ENCODE measurements at regions not wholly inside any gene's neighbourhood (a gene's known extent, or its start where the extent isn't known, plus 50 kb on each side); places are given as distances from the start of the nearest gene placed in this dataset.

DNA sequence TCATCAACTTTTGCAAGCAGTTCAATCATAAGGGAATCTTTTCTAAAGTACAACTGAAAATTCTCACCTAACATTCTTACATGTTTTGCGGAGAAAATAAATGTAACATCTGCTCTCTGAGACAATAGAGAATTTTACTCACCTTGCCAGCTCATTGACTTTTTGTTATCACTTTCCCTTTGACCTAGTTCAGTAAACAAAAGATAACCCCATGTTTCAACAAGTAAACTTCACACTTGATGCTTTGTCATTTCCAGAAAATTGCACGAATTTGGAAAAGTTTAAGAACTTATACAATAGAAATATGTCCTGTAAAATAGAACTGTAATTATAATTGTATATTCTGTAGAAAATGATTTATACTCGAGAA is 1110.0 kb upstream of the ACVR2A start:
- ATAC-seq: no peak
- TF ChIP-seq PATZ1 (CRISPR knock-in tag; IDR thresholded peaks at IDR 0.05; ENCODE audit: borderline replicate concordance) (no peak), TSHZ2 (CRISPR knock-in tag; IDR thresholded peaks at IDR 0.05) (no peak)

GRCh38 chr2:146734042-146734820 is 1110.6 kb upstream of the ACVR2A start:
- TF ChIP-seq CSDC2 (CRISPR knock-in tag; IDR thresholded peaks at IDR 0.05): no peak
- peak; percentile 96 for ATAC-seq

DNA sequence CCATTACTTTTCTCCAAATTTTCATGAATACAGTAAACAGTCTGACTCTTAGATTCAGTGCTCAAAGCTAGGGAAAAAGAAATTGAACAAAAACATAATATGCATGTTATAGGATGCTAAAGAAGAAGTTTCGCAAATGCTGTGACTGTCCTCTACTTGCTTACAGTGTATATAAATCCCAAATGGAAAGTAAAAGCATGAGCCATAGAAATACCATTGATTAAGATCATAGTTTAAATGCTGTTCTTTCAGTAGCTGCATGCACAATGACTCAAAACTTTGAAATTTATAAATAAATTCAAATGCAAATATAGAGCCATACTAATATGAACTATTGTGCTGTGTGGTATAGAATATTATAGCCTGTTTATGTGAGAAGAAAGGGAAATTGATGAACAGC is 1113.9 kb upstream of the ACVR2A start:
- TF ChIP-seq ARNTL (CRISPR knock-in tag; IDR thresholded peaks at IDR 0.05; ENCODE audit: borderline replicate concordance, low read depth): no peak
- no peak for ATAC-seq

DNA sequence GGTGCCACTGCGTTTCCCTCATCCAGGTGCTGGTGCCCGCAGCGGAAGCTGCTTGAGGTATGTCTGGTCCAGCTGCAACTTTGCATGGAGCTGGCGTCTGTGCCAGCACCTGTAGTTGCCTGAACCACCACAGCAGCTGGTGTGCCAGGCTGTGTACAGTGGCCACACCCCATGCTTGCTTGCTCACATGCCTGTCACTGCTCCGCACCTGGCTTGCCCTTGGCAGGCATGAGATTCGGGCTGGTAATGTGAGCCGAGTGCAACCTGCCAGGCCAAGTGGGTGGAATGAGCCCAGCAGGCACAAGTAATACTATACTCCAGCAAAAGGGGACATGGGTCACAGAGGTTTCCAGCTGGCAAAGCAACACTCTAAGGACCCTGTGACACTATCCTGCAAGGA is 1123.3 kb upstream of the ACVR2A start:
- ATAC-seq: no peak
- no peak for TF ChIP-seq SNAI2 (CRISPR knock-in tag; IDR thresholded peaks at IDR 0.05)
- TF ChIP-seq ZNF8 (CRISPR knock-in tag; IDR thresholded peaks at IDR 0.05): no peak
- TF ChIP-seq ZNF70 (CRISPR knock-in tag; IDR thresholded peaks at IDR 0.05): no peak
- TF ChIP-seq TCF4 (CRISPR knock-in tag; IDR thresholded peaks at IDR 0.05; ENCODE audit: borderline replicate concordance): no peak
- no peak for TF ChIP-seq CSDC2 (CRISPR knock-in tag; IDR thresholded peaks at IDR 0.05)
- no peak for TF ChIP-seq ZFP30 (CRISPR knock-in tag; IDR thresholded peaks at IDR 0.05)

DNA sequence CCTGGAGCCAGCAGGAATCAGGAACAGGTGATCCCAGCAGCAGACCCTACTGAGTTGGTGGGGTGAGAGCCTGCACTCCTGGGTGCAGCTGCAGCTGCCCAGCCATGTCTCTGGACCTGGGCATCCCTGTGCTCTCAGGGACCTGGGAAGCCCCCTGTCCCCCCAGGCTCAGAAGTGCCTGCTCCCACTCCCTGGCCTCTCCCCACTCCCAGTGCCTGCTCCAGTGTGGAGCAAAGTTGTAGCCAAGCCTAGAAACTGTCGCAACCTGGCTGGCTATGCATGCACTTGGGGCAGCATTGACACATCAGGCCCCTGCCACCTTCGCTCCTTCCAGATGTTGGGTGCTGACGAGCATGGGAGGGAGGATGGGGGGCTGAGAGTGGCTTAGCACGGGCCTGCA is 1124.7 kb upstream of the ACVR2A start:
- no peak for ATAC-seq
- no peak for TF ChIP-seq PPARA (CRISPR knock-in tag; IDR thresholded peaks at IDR 0.05; ENCODE audit: borderline replicate concordance)
- no peak for TF ChIP-seq RARB (CRISPR knock-in tag; IDR thresholded peaks at IDR 0.05)
- no peak for TF ChIP-seq ZFP3 (CRISPR knock-in tag; IDR thresholded peaks at IDR 0.05)
- TF ChIP-seq, protein P1, sequence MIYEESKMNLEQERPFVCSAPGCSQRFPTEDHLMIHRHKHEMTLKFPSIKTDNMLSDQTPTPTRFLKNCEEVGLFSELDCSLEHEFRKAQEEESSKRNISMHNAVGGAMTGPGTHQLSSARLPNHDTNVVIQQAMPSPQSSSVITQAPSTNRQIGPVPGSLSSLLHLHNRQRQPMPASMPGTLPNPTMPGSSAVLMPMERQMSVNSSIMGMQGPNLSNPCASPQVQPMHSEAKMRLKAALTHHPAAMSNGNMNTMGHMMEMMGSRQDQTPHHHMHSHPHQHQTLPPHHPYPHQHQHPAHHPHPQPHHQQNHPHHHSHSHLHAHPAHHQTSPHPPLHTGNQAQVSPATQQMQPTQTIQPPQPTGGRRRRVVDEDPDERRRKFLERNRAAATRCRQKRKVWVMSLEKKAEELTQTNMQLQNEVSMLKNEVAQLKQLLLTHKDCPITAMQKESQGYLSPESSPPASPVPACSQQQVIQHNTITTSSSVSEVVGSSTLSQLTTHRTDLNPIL (CRISPR knock-in tag; IDR thresholded peaks at IDR 0.05; ENCODE audit: low read depth): no peak
- TF ChIP-seq GLIS3 (CRISPR knock-in tag; IDR thresholded peaks at IDR 0.05): no peak

DNA sequence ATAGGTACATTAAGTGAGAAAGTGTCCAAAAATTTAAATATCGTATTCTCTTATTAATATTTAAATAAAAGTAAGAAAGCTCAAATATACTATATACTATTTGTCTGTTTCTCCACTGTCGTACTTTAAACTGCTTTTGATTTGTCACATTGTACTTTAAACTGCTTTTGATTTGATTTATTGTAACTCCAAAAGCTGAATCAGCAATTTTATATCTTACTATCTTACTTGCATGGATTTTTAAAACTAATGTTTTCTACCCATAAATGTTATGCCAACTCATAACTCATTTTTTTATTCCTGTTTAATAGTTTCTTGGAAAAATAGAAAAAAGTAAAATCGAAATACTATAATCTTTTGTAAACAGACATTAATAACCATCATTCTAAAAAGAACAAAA is 1128.2 kb upstream of the ACVR2A start:
- no peak for ATAC-seq
- TF ChIP-seq POU6F1 (CRISPR knock-in tag; IDR thresholded peaks at IDR 0.05; ENCODE audit: borderline replicate concordance, low read depth) (no peak), ZNF565 (CRISPR knock-in tag; conservative IDR thresholded peaks at IDR 0.05; ENCODE audit: low read depth) (no peak), ESRRG (CRISPR knock-in tag; IDR thresholded peaks at IDR 0.05) (no peak), RARB (CRISPR knock-in tag; IDR thresholded peaks at IDR 0.05) (no peak), PATZ1 (CRISPR knock-in tag; IDR thresholded peaks at IDR 0.05; ENCODE audit: borderline replicate concordance) (no peak), GLIS3 (CRISPR knock-in tag; IDR thresholded peaks at IDR 0.05) (no peak), SNAI2 (CRISPR knock-in tag; IDR thresholded peaks at IDR 0.05) (no peak), TOX (CRISPR knock-in tag; IDR thresholded peaks at IDR 0.05; ENCODE audit: borderline replicate concordance) (no peak), ZNF8 (CRISPR knock-in tag; IDR thresholded peaks at IDR 0.05) (no peak), PPARA (CRISPR knock-in tag; IDR thresholded peaks at IDR 0.05; ENCODE audit: borderline replicate concordance) (no peak), ZFP30 (CRISPR knock-in tag; IDR thresholded peaks at IDR 0.05) (no peak), OSR1 (CRISPR knock-in tag; IDR thresholded peaks at IDR 0.05) (no peak), TCF4 (CRISPR knock-in tag; IDR thresholded peaks at IDR 0.05; ENCODE audit: borderline replicate concordance) (no peak), ZNF70 (CRISPR knock-in tag; IDR thresholded peaks at IDR 0.05) (no peak), BACH2 (CRISPR knock-in tag; IDR thresholded peaks at IDR 0.05; ENCODE audit: borderline replicate concordance) (no peak), ARNTL (CRISPR knock-in tag; IDR thresholded peaks at IDR 0.05; ENCODE audit: borderline replicate concordance, low read depth) (no peak), ISL1 (CRISPR knock-in tag; IDR thresholded peaks at IDR 0.05) (no peak), ZC3H10 (CRISPR knock-in tag; IDR thresholded peaks at IDR 0.05) (no peak)
- TF ChIP-seq, protein P1 (CRISPR knock-in tag; IDR thresholded peaks at IDR 0.05; ENCODE audit: low read depth): no peak
